HEK293 (cell line): ENCODE measurements at regions not wholly inside any gene's neighbourhood (a gene's known extent, or its start where the extent isn't known, plus 50 kb on each side); places are given as distances from the start of the nearest gene placed in this dataset.

Experiments used
- ELK4 ChIP-seq: IDR thresholded peaks from 2 replicates; pipeline ENCODE4 v1.6.1; 2011; ENCODE audit warnings: mild to moderate bottlenecking, low read depth, low read length, borderline replicate concordance
- ZBTB7A ChIP-seq: fragments of 450-650 bp; formaldehyde crosslinking; IDR thresholded peaks from 2 replicates; pipeline ENCODE4 v1.5.1; 2016; ENCODE audit warnings: low read depth, missing biosample characterization, missing genetic modification characterization
- ZNF529 ChIP-seq: fragments of 450-650 bp; formaldehyde crosslinking; IDR thresholded peaks from 2 replicates; pipeline ENCODE4 v1.5.1; 2017; ENCODE audit warnings: missing genetic modification characterization, missing biosample characterization; ENCODE audit not compliant: insufficient replicate concordance
- ZNF777 ChIP-seq: fragments of 450-650 bp; formaldehyde crosslinking; IDR thresholded peaks from 2 replicates; pipeline ENCODE4 v1.5.1; 2017; ENCODE audit warnings: missing biosample characterization, missing genetic modification characterization, borderline replicate concordance
- ZNF830 ChIP-seq: fragments of 450-650 bp; IDR thresholded peaks from 2 replicates; pipeline ENCODE4 v1.5.0; 2018; ENCODE audit warnings: missing biosample characterization, missing genetic modification characterization, low read depth, mild to moderate bottlenecking, moderate library complexity
- TF ChIP-seq, protein P1 (sequence below): fragments of 450-650 bp; formaldehyde crosslinking; IDR thresholded peaks from 2 replicates; pipeline ENCODE4 v1.5.1; 2016; ENCODE audit warnings: missing biosample characterization, missing genetic modification characterization

DNA sequence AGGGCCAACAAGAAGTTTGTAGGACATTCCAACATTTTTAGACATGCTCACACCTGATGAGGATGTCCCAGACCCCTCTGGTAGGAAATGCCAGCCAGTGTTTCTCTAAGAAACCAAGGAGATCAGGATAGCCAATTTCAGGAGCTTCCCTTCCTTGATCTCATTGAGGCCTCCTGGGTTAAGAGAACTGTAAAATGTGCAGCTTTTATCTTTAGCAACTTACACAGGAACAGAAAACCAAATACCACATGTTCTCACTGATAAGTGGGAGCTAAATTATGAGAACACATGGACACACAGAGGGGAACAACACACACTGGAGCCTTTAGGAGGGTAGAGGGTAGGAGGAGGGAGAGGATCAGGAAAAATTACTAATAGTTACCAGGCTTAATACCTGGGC, 99.6 kb upstream of the MAP2 start:
- TF ChIP-seq, protein P1, sequence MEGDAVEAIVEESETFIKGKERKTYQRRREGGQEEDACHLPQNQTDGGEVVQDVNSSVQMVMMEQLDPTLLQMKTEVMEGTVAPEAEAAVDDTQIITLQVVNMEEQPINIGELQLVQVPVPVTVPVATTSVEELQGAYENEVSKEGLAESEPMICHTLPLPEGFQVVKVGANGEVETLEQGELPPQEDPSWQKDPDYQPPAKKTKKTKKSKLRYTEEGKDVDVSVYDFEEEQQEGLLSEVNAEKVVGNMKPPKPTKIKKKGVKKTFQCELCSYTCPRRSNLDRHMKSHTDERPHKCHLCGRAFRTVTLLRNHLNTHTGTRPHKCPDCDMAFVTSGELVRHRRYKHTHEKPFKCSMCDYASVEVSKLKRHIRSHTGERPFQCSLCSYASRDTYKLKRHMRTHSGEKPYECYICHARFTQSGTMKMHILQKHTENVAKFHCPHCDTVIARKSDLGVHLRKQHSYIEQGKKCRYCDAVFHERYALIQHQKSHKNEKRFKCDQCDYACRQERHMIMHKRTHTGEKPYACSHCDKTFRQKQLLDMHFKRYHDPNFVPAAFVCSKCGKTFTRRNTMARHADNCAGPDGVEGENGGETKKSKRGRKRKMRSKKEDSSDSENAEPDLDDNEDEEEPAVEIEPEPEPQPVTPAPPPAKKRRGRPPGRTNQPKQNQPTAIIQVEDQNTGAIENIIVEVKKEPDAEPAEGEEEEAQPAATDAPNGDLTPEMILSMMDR (tag by site-specific recombination): no peak
- TF ChIP-seq ZBTB7A (tag by site-specific recombination) (no peak), ZNF830 (no peak), ELK4 (no peak), ZNF777 (no peak), ZNF529 (no peak)
